GM11168 (cell line): ENCODE measurements at regions not wholly inside any gene's neighbourhood (a gene's known extent, or its start where the extent isn't known, plus 50 kb on each side); places are given as distances from the start of the nearest gene placed in this dataset.
"Not testable (repeated sequence)": the region's sequence is repeated elsewhere in the genome, so short reads cannot be mapped to it uniquely, and the experiment has no call there.

Experiments
- in situ Hi-C: fragments of 300-500 bp; cut with MboI; formaldehyde crosslinking; loops from one replicate; pipeline ENCODE4 v1.12.0; 2022; ENCODE audit warnings: low sequenced_read_pairs; ENCODE audit not compliant: unreplicated experiment

GRCh38 chr11:25485315-25485714 lies 846.6 kb upstream of the ANO3 start:
- in situ Hi-C loops, result no loop called here

DNA sequence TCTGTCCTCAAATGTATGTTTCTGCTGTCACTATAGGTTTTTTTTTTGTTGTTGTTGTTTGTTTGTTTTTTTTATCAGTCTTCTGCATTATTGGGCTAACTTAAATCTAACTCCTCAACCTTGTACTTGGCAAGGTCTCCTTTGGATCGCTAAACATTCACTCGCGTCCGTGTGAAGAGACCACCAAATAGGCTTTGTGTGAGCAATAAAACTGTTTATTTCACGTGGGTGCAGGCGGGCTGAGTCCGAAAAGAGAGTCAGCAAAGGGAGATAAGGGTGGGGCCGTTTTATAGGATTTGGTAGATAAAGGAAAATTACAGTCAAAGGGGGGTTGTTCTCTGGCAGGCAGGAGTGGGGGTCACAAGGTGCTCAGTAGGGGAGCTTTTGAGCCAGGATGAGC lies 845.6 kb upstream of the ANO3 start:
- in situ Hi-C loops, result not testable (repeated sequence)

- in situ Hi-C loops, result not testable (repeated sequence)
Measured at GRCh38 chr11:25488176-25488575, 843.8 kb upstream of the ANO3 start.

- in situ Hi-C loops, result not testable (repeated sequence)
Measured at GRCh38 chr11:25501426-25501825, 830.5 kb upstream of the ANO3 start.

- in situ Hi-C loops, result no loop called here
Measured at GRCh38 chr11:25515576-25515975, 816.4 kb upstream of the ANO3 start.

DNA sequence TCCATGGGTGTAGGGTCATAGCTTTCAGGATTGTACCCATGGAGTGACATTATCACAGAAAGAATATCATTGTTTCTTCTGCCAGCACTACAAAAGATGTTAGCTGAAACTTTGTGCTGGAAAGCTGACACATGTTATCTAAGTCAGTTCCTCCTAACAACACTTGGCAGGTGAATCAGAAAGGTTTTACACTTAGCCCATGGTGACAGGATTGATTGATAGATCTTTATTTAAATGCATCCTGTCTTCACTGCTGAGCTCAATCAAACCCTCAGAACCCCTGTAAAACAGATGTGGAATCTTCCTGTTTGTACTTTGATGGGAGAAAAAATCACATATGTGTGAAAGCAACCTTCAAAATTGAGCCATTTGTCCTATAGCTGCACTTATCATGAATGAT lies 811.5 kb upstream of the ANO3 start:
- in situ Hi-C loops, result no loop called here

- in situ Hi-C loops, result no loop called here
Measured at GRCh38 chr11:25527841-25528240, 804.1 kb upstream of the ANO3 start.

- in situ Hi-C loops, result no loop called here
Measured at GRCh38 chr11:25529572-25529971, 802.4 kb upstream of the ANO3 start.

DNA sequence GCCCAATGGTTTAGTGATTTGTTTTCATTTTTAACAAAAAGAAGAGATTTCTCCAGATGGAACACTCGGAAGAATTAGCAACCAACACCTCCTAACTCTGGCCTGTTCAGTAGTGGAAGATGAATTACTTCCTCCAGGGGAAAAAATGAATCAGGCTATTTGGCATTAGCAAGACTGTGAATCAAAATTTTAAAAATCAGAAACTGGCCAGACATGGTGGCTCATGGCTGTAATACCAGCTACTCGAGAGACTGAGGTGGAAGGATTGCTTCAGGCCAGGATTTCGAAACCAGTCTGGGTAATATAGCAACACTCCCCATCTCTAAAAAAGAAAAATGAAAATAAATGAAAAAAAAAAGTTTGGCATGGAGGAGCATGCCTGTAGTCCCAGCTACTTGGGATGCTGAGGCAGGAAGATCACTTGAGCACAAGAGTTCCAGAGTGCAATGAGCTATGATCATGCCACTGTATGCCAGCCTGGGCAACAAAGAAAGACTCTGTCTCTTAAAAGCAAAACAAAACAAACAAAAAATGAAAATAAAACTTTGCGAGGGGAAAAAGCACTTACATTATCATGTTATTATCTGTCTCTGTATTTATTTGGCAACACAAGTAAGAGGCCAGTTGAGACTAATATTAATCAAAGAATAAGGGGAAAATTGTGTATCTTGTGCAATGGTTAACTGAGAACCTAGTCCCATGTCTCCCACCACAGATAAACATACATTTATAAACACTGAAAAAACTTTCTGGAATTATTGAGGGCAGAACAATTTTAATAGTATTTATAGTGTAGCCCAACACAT lies 796.3 kb upstream of the ANO3 start:
- in situ Hi-C loops, result no loop called here

DNA sequence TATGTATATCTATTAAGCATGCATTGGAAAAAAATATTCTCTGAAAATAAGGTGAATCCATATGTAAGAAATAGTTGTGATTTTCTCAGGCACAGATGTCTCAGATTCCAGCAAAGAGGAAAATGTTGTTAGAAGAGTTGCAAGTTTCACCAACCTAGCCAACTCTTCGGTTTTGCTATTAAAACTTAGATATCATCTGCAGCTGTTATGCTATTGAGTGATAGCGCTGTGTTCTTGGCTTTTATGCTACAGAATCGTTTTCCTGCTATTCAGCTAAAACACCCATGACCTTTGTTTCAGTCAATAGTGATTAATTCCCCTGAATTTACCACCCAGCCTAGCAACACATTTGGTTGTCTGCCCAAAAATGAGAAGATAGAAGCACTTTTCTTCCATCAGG lies 795.6 kb upstream of the ANO3 start:
- in situ Hi-C loops, result no loop called here

GRCh38 chr11:25537393-25537792 lies 794.5 kb upstream of the ANO3 start:
- in situ Hi-C loops, result no loop called here

- in situ Hi-C loops, result no loop called here
Measured at GRCh38 chr11:25547292-25547691, 784.6 kb upstream of the ANO3 start.

DNA sequence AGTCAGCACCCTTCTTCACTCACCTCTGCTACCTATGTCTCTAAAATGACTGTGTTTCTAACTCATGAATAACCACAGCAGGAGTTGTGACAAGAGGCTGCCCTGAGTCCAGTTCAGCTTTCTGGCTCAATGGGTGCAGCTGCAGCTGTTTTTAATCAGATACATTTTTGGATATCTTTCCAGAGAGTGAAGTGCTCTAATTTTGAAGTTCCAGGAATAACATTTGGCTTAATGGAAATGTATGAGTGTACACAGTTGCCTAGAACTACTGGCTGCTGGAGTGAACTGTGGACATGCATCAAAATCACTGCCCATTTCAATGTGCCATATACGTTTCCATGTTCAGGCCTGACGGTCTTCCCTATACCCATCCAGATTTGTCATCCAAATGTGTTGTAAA lies 769.5 kb upstream of the ANO3 start:
- in situ Hi-C loops, result no loop called here

- in situ Hi-C loops, result no loop called here
Measured at GRCh38 chr11:25565846-25566245, 766.1 kb upstream of the ANO3 start.

GRCh38 chr11:25566298-25567200 lies 765.4 kb upstream of the ANO3 start:
- in situ Hi-C loops, result no loop called here

- in situ Hi-C loops, result no loop called here
Measured at GRCh38 chr11:25576320-25576719, 755.6 kb upstream of the ANO3 start.

DNA sequence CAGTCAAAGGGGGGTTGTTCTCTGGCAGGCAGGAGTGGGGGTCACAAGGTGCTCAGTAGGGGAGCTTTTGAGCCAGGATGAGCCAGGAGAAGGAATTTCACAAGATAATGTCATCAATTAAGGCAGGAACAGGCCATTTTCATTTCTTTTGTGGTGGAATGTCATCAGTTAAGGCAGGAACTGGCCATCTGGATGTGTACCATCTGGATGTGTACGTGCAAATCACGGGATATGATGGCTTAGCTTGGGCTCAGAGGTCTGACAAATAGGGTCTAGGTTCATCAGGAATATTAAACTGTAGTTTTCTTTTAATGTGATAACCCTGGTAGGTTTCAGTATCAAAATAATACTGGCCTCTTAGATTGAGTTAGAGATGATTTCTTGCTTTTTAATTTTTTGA lies 752.4 kb upstream of the ANO3 start:
- in situ Hi-C loops, result not testable (repeated sequence)

- in situ Hi-C loops, result no loop called here
Measured at GRCh38 chr11:25583596-25583995, 748.3 kb upstream of the ANO3 start.

DNA sequence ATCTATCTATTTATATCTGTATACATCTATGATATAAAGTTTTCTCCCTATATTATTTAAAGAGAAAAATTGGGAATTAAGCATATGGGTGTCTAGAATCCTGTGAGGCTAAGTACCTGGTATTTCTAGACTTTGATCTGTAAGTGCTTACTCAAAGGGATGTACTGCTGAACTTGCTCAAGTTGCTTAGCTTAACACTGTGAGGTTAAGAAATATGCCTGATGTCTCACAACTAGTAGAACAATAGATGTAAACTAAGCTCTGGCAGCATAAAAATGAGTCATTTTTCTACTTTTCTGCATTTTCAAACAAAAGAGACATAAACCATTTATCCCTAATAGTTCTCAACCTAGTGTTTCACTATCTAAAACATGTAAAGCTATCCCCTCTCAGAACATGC lies 744.4 kb upstream of the ANO3 start:
- in situ Hi-C loops, result no loop called here

DNA sequence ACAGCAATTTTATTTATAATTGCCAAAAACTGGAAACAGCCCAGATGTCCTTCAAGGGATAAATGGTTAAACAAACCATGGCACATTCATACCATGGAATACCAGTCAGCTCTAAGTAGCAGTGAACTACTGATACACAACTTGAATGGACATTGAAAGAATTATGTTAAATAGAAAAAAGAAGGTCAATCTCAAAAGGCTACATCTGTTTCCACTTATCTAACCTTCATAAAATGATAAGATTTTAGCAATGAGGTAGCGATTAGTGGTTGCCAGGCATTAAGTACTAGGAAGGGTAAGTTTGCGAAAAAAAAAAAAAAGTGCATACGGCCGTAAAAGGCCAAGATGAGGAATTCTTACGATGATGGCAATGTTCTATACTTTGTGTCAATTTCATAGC lies 738.7 kb upstream of the ANO3 start:
- in situ Hi-C loops, result no loop called here

DNA sequence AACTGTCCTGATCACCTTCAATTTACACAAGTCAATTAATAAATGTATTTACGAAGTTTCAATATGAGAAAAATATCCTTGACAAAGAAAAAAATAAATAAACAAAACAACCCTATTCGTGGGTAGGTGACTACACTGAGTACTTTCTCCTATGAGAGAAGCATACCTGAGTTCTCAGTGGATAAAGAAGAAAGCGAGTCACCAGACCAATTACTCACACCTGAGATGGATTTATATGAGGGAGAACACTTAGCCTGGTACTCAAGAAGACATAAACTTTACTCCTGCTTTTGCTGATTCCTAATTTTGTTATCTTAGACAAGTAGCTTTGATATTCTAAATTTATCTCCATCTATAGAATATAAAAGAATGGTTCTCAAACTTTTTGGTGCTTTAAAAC lies 735.2 kb upstream of the ANO3 start:
- in situ Hi-C loops, result no loop called here
